IPS-15b (cell line): ENCODE measurements at regions not wholly inside any gene's neighbourhood (a gene's known extent, or its start where the extent isn't known, plus 50 kb on each side); places are given as distances from the start of the nearest gene placed in this dataset.

Source experiments
- H3K27me3 ChIP-seq: one replicate; pipeline ENCODE4 v1.6.1; 2013; ENCODE audit warnings: low read length; ENCODE audit not compliant: control insufficient read depth, insufficient read depth
- H3K36me3 ChIP-seq: one replicate; pipeline ENCODE4 v1.6.1; 2013; ENCODE audit warnings: low read length; ENCODE audit not compliant: control insufficient read depth, insufficient read depth
- H3K4me1 ChIP-seq: one replicate; pipeline ENCODE4 v1.6.1; 2013; ENCODE audit warnings: mild to moderate bottlenecking, low read length; ENCODE audit not compliant: control insufficient read depth, insufficient read depth
- H3K4me3 ChIP-seq: one replicate; pipeline ENCODE4 v1.5.1; 2013; ENCODE audit warnings: low read depth, low read length
- H3K9ac ChIP-seq: one replicate; pipeline ENCODE4 v1.6.1; 2013; ENCODE audit warnings: low read depth, mild to moderate bottlenecking, low read length
- H3K9me3 ChIP-seq: one replicate; pipeline ENCODE4 v1.6.1; 2013; ENCODE audit warnings: mild to moderate bottlenecking, low read length; ENCODE audit not compliant: control insufficient read depth, insufficient read depth

- Histone ChIP-seq H3K9me3 (no peaks in the 10 kb centered on the region), H3K36me3 (no peaks in the 10 kb centered on the region), H3K4me1 (no peaks in the 10 kb centered on the region), H3K9ac (no peak overlapping the region), H3K4me3 (no peak overlapping the region), H3K27me3 (no peaks in the 10 kb centered on the region)
Observed at GRCh38 chr5:152218694-152219093, 186.4 kb downstream of the NMUR2 start.

GRCh38 chr5:152205804-152206203 is 199.3 kb downstream of the NMUR2 start:
- no peaks in the 10 kb centered on the region for H3K4me1 ChIP-seq
- no peak overlapping the region for H3K9ac ChIP-seq
- H3K4me3 ChIP-seq = no peak overlapping the region
- no peaks in the 10 kb centered on the region for H3K27me3 ChIP-seq
- no peaks in the 10 kb centered on the region for H3K9me3 ChIP-seq
- H3K36me3 ChIP-seq = no peaks in the 10 kb centered on the region

GRCh38 chr5:152202321-152202720 is 202.8 kb downstream of the NMUR2 start:
- Histone ChIP-seq H3K4me3 (no peak overlapping the region), H3K9ac (no peak overlapping the region), H3K27me3 (no peaks in the 10 kb centered on the region), H3K4me1 (no peaks in the 10 kb centered on the region), H3K36me3 (no peaks in the 10 kb centered on the region), H3K9me3 (no peaks in the 10 kb centered on the region)

GRCh38 chr5:152193391-152194107 is 211.5 kb downstream of the NMUR2 start:
- no peak overlapping the region for H3K9ac ChIP-seq
- H3K9me3 ChIP-seq = no peaks in the 10 kb centered on the region
- no peak overlapping the region for H3K4me3 ChIP-seq
- H3K4me1 ChIP-seq = no peaks in the 10 kb centered on the region
- H3K27me3 ChIP-seq = no peaks in the 10 kb centered on the region
- no peaks in the 10 kb centered on the region for H3K36me3 ChIP-seq

- no peaks in the 10 kb centered on the region for H3K27me3 ChIP-seq
- no peaks in the 10 kb centered on the region for H3K36me3 ChIP-seq
- no peak overlapping the region for H3K9ac ChIP-seq
- no peaks in the 10 kb centered on the region for H3K9me3 ChIP-seq
- H3K4me1 ChIP-seq = no peaks in the 10 kb centered on the region
- H3K4me3 ChIP-seq = no peak overlapping the region
Observed at GRCh38 chr5:152188251-152188650, 216.8 kb downstream of the NMUR2 start.

- Histone ChIP-seq H3K27me3 (no peaks in the 10 kb centered on the region), H3K4me1 (no peaks in the 10 kb centered on the region), H3K9me3 (no peaks in the 10 kb centered on the region), H3K36me3 (no peaks in the 10 kb centered on the region), H3K9ac (no peak overlapping the region), H3K4me3 (no peak overlapping the region)
Observed at GRCh38 chr5:152187668-152188067, 217.4 kb downstream of the NMUR2 start.

- Histone ChIP-seq H3K27me3 (no peaks in the 10 kb centered on the region), H3K4me3 (no peak overlapping the region), H3K9me3 (no peaks in the 10 kb centered on the region), H3K9ac (no peak overlapping the region), H3K4me1 (no peaks in the 10 kb centered on the region), H3K36me3 (no peaks in the 10 kb centered on the region)
Observed at GRCh38 chr5:152185547-152186245, 219.4 kb downstream of the NMUR2 start.

- Histone ChIP-seq H3K4me1 (no peaks in the 10 kb centered on the region), H3K9me3 (no peaks in the 10 kb centered on the region)
Observed at GRCh38 chr5:152184266-152184665, 220.8 kb downstream of the NMUR2 start.

GRCh38 chr5:152181461-152181860 is 223.6 kb downstream of the NMUR2 start:
- no peak overlapping the region for H3K4me3 ChIP-seq
- no peaks in the 10 kb centered on the region for H3K27me3 ChIP-seq
- no peak overlapping the region for H3K9ac ChIP-seq
- no peaks in the 10 kb centered on the region for H3K36me3 ChIP-seq
- H3K4me1 ChIP-seq = peaks cover 15% of the 10 kb centered on the region
- no peaks in the 10 kb centered on the region for H3K9me3 ChIP-seq

More at GRCh38 chr5:152184266-152184665, 220.8 kb downstream of the NMUR2 start:
- Histone ChIP-seq H3K27me3 (no peaks in the 10 kb centered on the region), H3K4me3 (no peak overlapping the region), H3K9ac (no peak overlapping the region), H3K36me3 (no peaks in the 10 kb centered on the region)

- H3K4me3 ChIP-seq = no peak overlapping the region
- H3K36me3 ChIP-seq = no peaks in the 10 kb centered on the region
- no peak overlapping the region for H3K9ac ChIP-seq
- no peaks in the 10 kb centered on the region for H3K27me3 ChIP-seq
- no peaks in the 10 kb centered on the region for H3K9me3 ChIP-seq
- peaks cover 15% of the 10 kb centered on the region for H3K4me1 ChIP-seq
Observed at GRCh38 chr5:152178350-152178699, 226.8 kb downstream of the NMUR2 start.

GRCh38 chr5:152177626-152178349 is 227.3 kb downstream of the NMUR2 start:
- H3K9me3 ChIP-seq = no peaks in the 10 kb centered on the region
- peaks cover 15% of the 10 kb centered on the region for H3K4me1 ChIP-seq
- no peak overlapping the region for H3K9ac ChIP-seq
- no peak overlapping the region for H3K4me3 ChIP-seq
- no peaks in the 10 kb centered on the region for H3K27me3 ChIP-seq
- H3K36me3 ChIP-seq = no peaks in the 10 kb centered on the region

GRCh38 chr5:152171888-152172287 is 233.2 kb downstream of the NMUR2 start:
- no peaks in the 10 kb centered on the region for H3K27me3 ChIP-seq
- no peak overlapping the region for H3K9ac ChIP-seq
- H3K4me1 ChIP-seq = peaks cover 12% of the 10 kb centered on the region

More at GRCh38 chr5:152171888-152172287, 233.2 kb downstream of the NMUR2 start:
- Histone ChIP-seq H3K4me3 (no peak overlapping the region), H3K36me3 (no peaks in the 10 kb centered on the region), H3K9me3 (no peaks in the 10 kb centered on the region)
